Bone marrow (tissue), 2 donors: ENCODE measurements at regions not wholly inside any gene's neighbourhood (a gene's known extent, or its start where the extent isn't known, plus 50 kb on each side); places are given as distances from the start of the nearest gene placed in this dataset.
"Not testable (repeated sequence)": the region's sequence is repeated elsewhere in the genome, so short reads cannot be mapped to it uniquely, and the experiment has no call there.

Source experiments
- DNase-seq, 2 donors: peaks; one replicate each; lab custom pipeline; 2025; lab: John Stamatoyannopoulos, UW

- no peak for DNase-seq
Measured at GRCh38 chr15:81724536-81724935, 321.3 kb downstream of the MEX3B start.

GRCh38 chr15:81723701-81724100 is 322.1 kb downstream of the MEX3B start:
- DNase-seq = no peak

DNA sequence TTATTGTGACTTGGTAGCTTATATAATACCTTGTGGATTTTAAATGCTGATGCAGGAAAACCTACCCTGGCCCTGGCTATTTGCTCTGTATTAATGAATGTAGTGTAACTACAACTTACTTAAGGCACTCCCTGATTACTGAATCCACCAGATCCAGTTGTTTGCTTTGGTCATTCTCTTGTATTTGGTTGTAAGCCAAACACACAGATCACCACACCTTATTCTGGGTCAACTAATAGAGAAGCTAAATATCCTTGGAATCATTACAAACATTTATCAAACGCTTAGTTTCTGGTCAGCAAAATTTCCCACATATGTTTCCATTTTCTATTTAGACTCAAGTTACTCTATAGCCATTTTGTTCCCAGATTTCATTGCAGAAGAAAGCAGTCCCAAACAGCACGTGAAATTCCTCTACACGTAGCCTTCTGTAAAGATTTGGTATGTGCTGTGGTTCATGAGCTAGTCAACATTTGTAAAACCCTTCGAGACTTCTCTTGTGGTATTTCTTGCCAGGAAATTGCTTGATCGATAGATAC is 322.6 kb downstream of the MEX3B start:
- no peak for DNase-seq

DNA sequence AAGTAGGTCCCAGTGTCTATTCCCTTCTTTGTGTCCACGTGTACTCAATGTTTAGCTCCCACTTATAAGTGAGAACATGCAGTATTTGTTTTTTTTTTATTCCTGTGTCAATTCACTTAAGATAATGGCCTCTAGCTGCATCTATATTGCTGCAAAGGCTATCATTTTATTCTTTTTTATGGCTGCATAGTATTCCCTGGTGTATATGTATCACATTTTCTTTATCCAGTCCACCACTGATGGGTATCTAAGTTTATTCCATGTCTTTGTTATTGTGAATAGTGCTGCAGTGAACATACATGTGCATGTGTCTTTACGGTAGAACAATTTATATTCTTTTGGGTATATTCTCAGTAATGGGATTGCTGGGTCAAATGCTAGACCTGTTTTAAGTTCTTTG is 329.4 kb downstream of the MEX3B start:
- not testable (repeated sequence) for DNase-seq

DNA sequence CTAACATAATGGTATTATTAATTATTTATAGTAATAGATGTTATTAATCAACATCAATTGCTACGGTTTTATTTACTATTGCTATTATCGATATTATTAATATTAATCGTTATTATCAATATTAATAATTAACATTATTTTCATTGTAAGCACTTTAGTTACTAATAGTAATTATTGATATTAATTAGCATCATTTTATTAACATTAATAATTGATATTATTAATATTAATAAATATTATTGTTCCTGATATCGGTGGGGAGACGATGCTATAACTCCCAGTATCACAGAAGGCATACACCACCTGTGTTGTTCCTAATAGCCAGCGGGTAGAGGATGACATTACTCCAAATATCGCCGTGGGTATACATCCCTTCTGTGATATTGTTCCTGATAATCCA is 335.5 kb downstream of the MEX3B start:
- no peak for DNase-seq

DNA sequence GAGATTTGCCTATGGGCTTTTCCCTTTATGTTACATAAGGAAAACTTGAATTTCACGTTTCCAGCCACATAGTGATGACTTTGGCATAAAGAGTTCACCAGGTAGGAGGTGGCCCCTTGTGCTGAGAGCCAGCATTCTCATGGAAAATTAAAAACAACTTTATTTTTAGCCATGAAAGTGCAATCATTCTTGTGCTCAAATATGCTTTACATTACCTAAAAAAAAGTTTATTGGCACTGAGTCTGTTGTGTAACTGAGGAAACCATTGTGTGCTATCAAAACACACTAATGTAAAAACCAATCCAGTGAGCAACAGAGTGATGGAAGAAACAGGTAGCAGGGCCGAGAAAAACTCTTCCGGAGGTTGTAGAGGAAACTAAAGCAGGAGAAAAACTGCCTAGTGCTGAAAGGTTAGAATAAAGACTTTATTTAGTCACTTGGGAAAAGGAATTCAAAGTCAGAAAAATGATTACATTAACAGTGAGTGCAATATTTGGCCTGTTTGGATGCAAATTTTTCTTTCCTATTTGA is 332.9 kb upstream of the TMC3 start:
- not testable (repeated sequence) for DNase-seq

DNA sequence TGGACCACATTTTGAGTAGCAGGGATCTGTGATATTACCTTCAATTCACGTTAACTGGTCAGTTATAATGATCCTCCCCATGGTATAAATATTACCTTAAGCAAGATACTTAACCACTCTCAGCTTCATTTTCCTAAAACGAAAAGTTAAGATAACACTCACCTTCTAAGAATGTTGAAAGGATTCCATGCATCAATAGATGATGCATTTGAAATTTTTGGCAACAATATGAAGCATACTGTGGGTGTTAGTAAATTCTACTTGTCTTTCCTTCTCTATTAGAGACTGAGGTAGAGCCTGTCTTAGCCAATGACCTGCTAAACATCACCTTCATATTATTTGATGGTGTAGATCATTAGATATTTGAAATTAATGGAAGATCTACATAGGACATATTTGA is 331.7 kb upstream of the TMC3 start:
- not testable (repeated sequence) for DNase-seq

GRCh38 chr15:81686021-81686420 is 312.0 kb upstream of the TMC3 start:
- DNase-seq = no peak

DNA sequence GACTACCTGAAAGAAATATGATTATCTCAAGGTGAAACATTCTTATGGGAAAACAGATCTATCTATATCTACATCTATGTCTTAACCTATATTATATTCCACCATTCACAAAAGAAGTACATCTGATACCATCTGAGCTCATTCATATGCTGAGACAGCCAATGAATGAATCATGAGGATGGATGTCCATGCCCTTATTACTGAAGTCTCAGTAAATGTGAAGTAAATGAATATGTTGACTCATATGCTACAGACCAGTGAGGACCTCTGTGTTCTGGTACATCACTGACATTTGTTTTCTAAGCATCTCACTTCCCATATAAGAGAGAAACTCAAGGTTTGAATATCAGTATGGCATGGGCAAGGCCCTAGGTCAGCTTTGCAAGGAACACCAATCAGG is 311.2 kb upstream of the TMC3 start:
- DNase-seq = no peak

DNA sequence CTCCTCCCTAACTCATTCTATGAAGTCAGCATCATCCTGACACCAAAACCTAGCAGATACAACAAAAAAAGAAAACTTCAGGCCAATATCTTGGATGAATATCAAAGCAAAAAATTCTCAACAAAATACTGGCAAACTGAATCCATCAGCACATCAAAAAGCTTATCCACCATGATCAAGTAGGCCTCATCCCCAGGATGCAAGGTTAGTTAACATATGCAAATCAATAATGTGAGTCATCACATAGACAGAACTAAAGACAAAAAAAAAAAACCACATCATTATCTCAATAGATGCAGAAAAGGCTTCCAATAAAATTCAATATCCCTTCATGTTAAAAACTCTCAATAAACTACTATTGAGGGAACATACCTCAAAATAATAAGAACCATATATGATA is 306.8 kb upstream of the TMC3 start:
- DNase-seq = no peak

DNA sequence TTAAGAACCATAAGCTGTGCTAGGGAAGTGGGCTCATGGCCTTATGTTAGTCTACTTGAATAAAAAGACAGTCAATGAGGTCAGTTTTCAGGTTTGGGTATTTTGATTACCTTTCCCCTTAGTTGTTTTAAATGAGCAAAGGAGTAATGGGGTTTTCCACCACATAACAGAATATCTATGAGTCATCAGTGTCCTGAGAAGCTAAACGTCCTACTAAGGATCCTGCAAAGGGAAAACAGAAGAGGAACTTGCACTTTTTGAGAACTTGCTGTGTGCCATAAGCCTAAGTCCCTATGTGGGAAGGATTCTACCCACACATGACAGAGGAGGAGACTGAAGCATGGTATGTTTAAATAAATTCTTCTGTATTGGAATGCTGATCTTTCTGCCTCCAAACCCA is 292.8 kb upstream of the TMC3 start:
- no peak for DNase-seq

- no peak for DNase-seq
Measured at GRCh38 chr15:81660976-81661375, 287.0 kb upstream of the TMC3 start.

DNA sequence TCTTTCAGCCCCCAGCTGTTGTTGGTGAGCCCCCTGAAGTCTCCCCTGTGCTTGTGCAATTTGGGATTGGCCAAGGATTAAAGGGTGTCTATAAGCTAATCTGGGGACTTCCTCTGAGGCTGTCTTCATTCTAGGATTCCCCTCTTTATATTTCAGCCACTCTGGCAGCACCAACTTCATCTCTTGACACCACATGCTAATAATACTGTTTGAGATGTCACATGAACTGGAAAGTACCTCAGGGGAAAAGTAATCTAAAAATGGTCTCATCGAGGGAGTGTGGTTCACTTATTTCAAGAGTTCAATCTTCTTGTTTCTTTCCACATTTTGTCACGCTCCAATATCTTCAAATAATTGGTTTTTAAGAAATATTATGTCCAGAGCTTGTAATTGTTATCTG is 279.2 kb upstream of the TMC3 start:
- DNase-seq = no peak

DNA sequence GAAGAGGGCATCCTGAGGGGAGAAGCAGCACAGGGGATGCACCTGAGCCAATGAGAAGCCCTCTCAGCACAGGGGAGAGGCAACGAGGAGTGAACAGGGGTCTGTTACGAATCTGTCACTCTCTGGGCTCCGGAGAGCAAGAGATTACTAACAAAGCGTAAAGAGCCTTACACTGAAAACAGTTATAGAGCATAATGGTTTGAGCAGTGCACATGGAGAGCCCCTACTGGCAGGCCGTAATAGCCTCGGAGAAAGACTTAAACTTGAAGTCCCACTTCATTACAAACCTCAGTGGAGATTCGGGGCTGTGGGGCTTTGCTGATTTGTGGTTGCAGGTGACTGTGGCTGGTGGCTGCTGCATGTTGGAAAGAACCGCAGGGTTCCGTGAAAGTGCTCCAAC is 271.5 kb upstream of the TMC3 start:
- DNase-seq = no peak

GRCh38 chr15:81643771-81644170 is 269.8 kb upstream of the TMC3 start:
- no peak for DNase-seq

DNA sequence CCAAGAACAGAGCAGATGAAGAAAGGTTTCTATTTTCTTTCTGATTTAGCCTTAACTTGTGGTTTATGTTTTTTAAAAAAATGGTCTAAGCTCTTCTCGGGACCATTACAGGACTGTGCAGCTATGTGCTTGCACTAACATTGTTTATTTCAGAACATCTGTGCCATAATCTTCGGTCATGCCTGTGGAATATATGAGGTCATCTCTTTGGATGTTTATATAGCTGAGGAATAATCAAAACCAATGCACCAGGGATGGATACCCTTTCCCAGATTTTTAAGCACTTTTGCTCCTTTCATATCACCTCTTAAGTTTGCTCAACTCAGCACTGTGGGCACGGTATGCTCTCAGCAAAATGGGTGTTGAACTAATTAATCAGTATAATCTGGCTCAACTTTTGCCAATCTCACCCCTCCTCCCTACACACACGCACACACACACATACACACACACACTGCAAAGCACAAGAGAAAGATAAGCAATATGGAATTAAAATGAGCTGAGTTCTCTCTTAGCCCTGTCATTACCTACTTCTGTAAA is 268.5 kb upstream of the TMC3 start:
- no peak for DNase-seq

- DNase-seq = not testable (repeated sequence)
Measured at GRCh38 chr15:81636064-81636463, 262.1 kb upstream of the TMC3 start.

DNA sequence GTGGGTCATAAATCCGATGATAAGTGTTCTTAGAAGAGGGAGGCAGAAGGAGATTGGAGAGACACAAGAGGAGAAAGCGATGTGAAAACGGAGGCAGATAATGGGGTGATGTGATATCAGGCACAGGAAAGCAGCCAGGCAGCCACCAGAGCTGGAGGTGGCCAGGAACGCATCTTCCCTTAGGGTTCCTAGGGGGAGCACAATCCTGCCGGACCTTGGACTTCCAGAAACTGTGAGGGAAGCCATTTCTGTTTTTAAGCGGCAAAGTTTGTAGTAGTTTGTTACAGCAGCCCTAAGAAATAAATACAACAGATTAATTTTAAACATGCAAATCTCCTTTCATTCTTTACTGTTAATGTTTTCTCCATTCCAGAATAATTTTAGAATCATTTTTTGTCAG is 259.9 kb upstream of the TMC3 start:
- DNase-seq = no peak

DNA sequence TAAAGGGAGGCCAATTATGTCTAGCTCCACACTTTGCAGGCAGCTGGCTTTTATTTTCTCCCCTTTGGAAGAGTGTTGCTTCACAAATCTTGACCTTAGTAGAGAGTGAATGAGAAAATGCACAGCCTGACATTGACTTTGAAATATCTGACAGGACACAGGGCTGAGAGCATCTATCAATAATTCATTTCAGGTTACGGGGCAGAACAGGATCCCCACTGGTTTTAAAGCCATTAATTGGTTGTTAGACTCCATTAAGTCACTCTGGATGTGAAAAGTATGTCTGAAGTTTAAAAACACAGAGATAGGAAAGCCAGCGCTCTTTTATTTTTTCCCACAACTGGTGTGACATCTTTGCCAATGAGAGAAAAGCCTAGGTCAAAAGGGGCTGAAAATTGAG is 251.9 kb upstream of the TMC3 start:
- DNase-seq = no peak

DNA sequence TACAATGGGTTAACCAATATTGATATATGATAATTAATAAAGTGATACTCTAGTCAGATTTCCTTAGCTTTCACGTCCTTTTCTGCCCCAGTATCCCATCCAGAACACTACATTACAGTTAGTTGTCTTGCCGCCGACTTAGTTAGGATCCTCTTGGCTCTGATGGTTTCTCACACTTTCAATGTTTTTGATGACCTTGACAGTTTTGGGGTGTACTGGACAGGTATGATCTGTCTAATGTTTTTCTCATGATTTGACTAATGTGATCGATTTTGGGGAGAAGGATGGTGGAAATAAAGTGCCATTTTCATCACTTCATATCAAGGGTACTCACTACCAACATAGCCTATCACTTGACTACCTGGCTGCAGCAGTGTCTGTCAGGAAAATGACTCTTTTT is 245.0 kb upstream of the TMC3 start:
- no peak for DNase-seq

DNA sequence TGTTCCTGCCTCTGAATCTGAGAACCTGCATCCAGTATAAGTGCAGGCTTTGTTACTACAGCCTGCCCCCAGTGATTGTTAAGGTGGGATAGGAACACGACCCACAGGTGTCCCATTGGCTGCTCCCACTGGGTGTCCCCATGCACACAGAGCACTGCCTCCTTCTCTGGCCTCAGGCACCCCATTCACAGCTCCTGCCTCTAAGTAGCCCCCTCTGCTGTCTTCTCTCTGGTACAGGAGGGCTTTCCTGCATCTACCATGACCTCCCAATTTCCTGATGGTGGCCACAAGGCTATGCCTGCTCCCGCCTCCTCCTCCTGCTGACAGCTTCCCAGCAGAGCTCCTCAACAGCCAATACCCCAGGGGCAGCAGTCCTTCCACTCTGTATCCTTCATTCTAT is 238.6 kb upstream of the TMC3 start:
- DNase-seq = no peak

GRCh38 chr15:81611679-81612078 is 237.7 kb upstream of the TMC3 start:
- no peak for DNase-seq

DNA sequence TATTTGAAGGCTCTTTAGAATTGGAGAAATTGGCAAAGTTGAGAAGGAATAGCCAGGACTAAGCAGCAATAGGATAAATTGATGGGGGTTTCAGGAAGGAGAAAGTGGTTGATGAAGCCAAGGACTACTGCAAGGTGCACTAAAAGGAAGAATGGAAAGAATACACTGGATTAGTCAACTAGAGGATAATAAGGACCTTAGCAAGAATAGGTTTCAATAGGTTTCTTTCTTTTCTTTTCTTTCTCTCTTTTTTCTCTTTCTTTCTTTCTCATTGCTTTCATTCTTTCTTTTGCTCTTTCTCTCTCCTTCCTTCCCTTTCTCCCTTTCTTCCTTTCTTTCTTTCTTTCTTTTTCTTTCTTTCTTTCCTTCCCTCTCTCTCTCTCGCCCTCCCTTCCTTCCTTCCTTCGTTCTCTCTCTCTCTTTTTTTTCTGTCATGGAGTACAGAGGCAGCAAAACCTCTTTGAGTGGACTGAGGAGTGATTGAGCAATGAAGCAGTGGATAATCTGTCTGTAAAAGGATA is 234.4 kb upstream of the TMC3 start:
- no peak for DNase-seq

- no peak for DNase-seq
Measured at GRCh38 chr15:81604713-81605112, 230.7 kb upstream of the TMC3 start.
